ENCODE measurements at regions not wholly inside any gene's neighbourhood (a gene's known extent, or its start where the extent isn't known, plus 50 kb on each side); places are given as distances from the start of the nearest gene placed in this dataset.

GRCh38 chr4:175996206-175996605 is 69.4 kb upstream of the WDR17 start:
- Histone ChIP-seq H3K27ac (ENCODE audit: low read length) (no peak overlapping the region), H3K27me3 (ENCODE audit: control insufficient read depth, insufficient read depth, low read length) (no peaks in the 10 kb centered on the region), H3K4me1 (ENCODE audit: control insufficient read depth, insufficient read depth, low read length) (peaks cover 2% of the 10 kb centered on the region), H3K4me3 (ENCODE audit: low read length) (no peak overlapping the region), H3K36me3 (ENCODE audit: control insufficient read depth, insufficient read depth, low read length) (no peaks in the 10 kb centered on the region), H3K9me3 (ENCODE audit: control insufficient read depth, insufficient read depth, low read length) (no peaks in the 10 kb centered on the region)
- DNase-seq: no peak
- ATAC-seq: no peak
- no peak overlapping the region for H3K27ac Mint-ChIP-seq
- H3K27me3 Mint-ChIP-seq (ENCODE audit: low read depth in 2 of 2): peaks cover 3 to 7% of the 10 kb centered on the region in 2 donors
- peaks cover 0 to 8% of the 10 kb centered on the region in 2 donors for H3K9me3 Mint-ChIP-seq
- no peak overlapping the region for H3K4me3 Mint-ChIP-seq
- no peaks in the 10 kb centered on the region for H3K36me3 Mint-ChIP-seq
- TF ChIP-seq CTCF (IDR thresholded peaks at IDR 0.05): no peak
- no peaks in the 10 kb centered on the region for H3K4me1 Mint-ChIP-seq
- intact Hi-C loops (cut with micrococcal nuclease): no loop called here

- no peak for TF ChIP-seq CTCF (IDR thresholded peaks at IDR 0.05)
- intact Hi-C loops (cut with micrococcal nuclease): no loop called here
- WGBS (ENCODE audit: insufficient coverage): 90% methylated on average over 2 of the region's 2 CpGs
Observed at GRCh38 chr4:175997291-175997690, 68.3 kb upstream of the WDR17 start.

DNA sequence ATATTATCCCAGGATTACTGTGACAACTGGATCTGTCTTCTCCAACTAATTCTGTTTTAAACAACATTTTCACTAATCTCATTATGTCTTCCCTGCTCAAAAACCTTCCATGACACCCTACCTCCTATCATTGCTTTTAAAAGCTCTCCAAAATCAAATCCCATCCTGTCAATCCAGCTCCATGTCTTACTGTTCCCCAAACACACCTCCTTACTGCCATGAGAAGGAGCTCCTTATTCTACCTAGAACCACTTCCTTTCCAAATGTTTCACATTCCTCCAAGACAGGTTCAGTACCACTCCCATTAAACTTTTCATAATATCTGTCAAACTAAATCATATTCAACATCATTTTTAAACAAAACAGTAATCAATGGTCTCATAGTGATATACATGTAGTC is 66.9 kb upstream of the WDR17 start:
- H3K9me3 ChIP-seq (ENCODE audit: control insufficient read depth, insufficient read depth, low read length): no peaks in the 10 kb centered on the region
- H3K36me3 ChIP-seq (ENCODE audit: control insufficient read depth, insufficient read depth, low read length): no peaks in the 10 kb centered on the region
- Mint-ChIP-seq H3K4me3 (no peak overlapping the region), H3K9me3 (peaks cover 0 to 8% of the 10 kb centered on the region in 2 donors), H3K36me3 (no peaks in the 10 kb centered on the region), H3K4me1 (peaks cover 0 to 5% of the 10 kb centered on the region in 2 donors), H3K27ac (no peak overlapping the region), H3K27me3 (ENCODE audit: low read depth in 2 of 2) (peaks cover 12 to 20% of the 10 kb centered on the region in 2 donors)
- H3K27ac ChIP-seq (ENCODE audit: low read length): no peak overlapping the region
- H3K4me3 ChIP-seq (ENCODE audit: low read length): no peak overlapping the region
- DNase-seq: no peak
- TF ChIP-seq CTCF (IDR thresholded peaks at IDR 0.05): no peak
- H3K4me1 ChIP-seq (ENCODE audit: control insufficient read depth, insufficient read depth, low read length): peaks cover 9% of the 10 kb centered on the region
- peaks cover 8% of the 10 kb centered on the region for H3K27me3 ChIP-seq (ENCODE audit: control insufficient read depth, insufficient read depth, low read length)
- no peak for ATAC-seq
- intact Hi-C loops (cut with micrococcal nuclease): no loop called here

More at GRCh38 chr4:175997291-175997690, 68.3 kb upstream of the WDR17 start:
- Histone ChIP-seq H3K9me3 (ENCODE audit: control insufficient read depth, insufficient read depth, low read length) (no peaks in the 10 kb centered on the region), H3K36me3 (ENCODE audit: control insufficient read depth, insufficient read depth, low read length) (no peaks in the 10 kb centered on the region), H3K4me1 (ENCODE audit: control insufficient read depth, insufficient read depth, low read length) (peaks cover 9% of the 10 kb centered on the region), H3K27me3 (ENCODE audit: control insufficient read depth, insufficient read depth, low read length) (peaks cover 8% of the 10 kb centered on the region), H3K27ac (ENCODE audit: low read length) (no peak overlapping the region), H3K4me3 (ENCODE audit: low read length) (no peak overlapping the region)
- H3K27ac Mint-ChIP-seq: no peak overlapping the region
- H3K4me1 Mint-ChIP-seq: peaks cover 0 to under 1% of the 10 kb centered on the region in 2 donors
- peaks cover 0 to 8% of the 10 kb centered on the region in 2 donors for H3K9me3 Mint-ChIP-seq
- no peak for ATAC-seq
- peaks cover 7 to 8% of the 10 kb centered on the region in 2 donors for H3K27me3 Mint-ChIP-seq (ENCODE audit: low read depth in 2 of 2)
- no peak for DNase-seq
- H3K36me3 Mint-ChIP-seq: no peaks in the 10 kb centered on the region
- H3K4me3 Mint-ChIP-seq: no peak overlapping the region

- no peak overlapping the region for H3K27ac ChIP-seq (ENCODE audit: low read length)
- Mint-ChIP-seq H3K4me3 (no peak overlapping the region), H3K36me3 (no peaks in the 10 kb centered on the region), H3K4me1 (peaks cover 0 to 5% of the 10 kb centered on the region in 2 donors), H3K27me3 (ENCODE audit: low read depth in 2 of 2) (peaks cover 12 to 20% of the 10 kb centered on the region in 2 donors), H3K9me3 (peaks cover under 1 to 8% of the 10 kb centered on the region in 2 donors), H3K27ac (no peak overlapping the region)
- peaks cover 8% of the 10 kb centered on the region for H3K27me3 ChIP-seq (ENCODE audit: control insufficient read depth, insufficient read depth, low read length)
- DNase-seq (no peak), ATAC-seq (no peak)
- H3K4me3 ChIP-seq (ENCODE audit: low read length): no peak overlapping the region
- TF ChIP-seq CTCF (IDR thresholded peaks at IDR 0.05): no peak
- no peaks in the 10 kb centered on the region for H3K9me3 ChIP-seq (ENCODE audit: control insufficient read depth, insufficient read depth, low read length)
- no peaks in the 10 kb centered on the region for H3K36me3 ChIP-seq (ENCODE audit: control insufficient read depth, insufficient read depth, low read length)
- H3K4me1 ChIP-seq (ENCODE audit: control insufficient read depth, insufficient read depth, low read length): peaks cover 9% of the 10 kb centered on the region
- intact Hi-C loops (cut with micrococcal nuclease): no loop called here
- 83% methylated on average over 2 of the region's 2 CpGs for WGBS (ENCODE audit: insufficient coverage)
Observed at GRCh38 chr4:175999944-176000343, 65.7 kb upstream of the WDR17 start.

Measured in natural killer cell (primary cell).